ENCODE measurements at regions not wholly inside any gene's neighbourhood (a gene's known extent, or its start where the extent isn't known, plus 50 kb on each side); places are given as distances from the start of the nearest gene placed in this dataset.
"Not testable (repeated sequence)": the region's sequence is repeated elsewhere in the genome, so short reads cannot be mapped to it uniquely, and the experiment has no call there.

DNA sequence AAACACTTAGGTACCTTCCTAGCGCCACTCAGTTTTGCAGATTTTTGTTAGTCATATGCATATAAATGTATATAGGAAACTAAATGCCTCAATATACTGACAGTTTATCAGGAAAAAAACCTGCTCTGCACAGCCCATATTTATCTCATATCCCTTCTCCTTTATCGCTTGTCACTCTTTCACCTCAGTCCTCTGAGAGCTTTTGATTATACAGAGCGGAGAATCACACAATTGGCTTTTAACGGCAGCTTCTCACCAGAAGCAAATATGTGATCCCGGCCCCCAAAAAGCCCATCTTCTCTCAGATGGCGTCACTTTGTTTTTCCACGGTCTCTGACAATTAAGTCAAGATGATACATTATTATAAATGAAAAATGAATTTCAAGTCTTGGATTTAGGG, 362.6 kb downstream of the DNAH5 start:
- ChIA-PET POLR2A (no interaction called here), CTCF (no interaction called here)
- Mint-ChIP-seq H3K4me3 (no peak overlapping the region), H3K9me3 (peaks cover 11% of the 10 kb centered on the region), H3K4me1 (no peaks in the 10 kb centered on the region), H3K27ac (no peak overlapping the region), H3K27me3 (no peaks in the 10 kb centered on the region), H3K36me3 (ENCODE audit: low read depth) (no peaks in the 10 kb centered on the region)
- DNase-seq, result no peak

DNA sequence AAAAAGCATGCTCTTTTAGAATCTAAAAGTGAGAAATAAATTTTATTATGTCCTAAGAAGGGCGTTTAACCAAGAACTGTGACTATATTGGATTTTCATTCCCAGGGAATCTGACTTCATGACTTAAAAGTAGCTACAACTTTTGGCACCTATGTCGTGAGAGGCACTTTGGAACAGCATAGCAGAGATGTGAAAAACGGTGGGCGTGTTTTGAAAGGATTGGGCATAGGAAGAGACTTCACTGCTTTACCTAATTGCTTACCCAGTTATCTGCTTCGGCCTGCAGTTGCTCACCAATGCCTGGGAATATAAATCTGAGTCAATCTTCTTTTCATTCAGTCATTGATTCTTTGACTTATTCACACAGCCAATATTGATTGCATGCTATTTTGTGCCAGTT, 363.4 kb downstream of the DNAH5 start:
- H3K27ac Mint-ChIP-seq, result no peak overlapping the region
- ChIA-PET CTCF (no interaction called here), POLR2A (no interaction called here)
- no peaks in the 10 kb centered on the region for H3K36me3 Mint-ChIP-seq (ENCODE audit: low read depth)
- H3K9me3 Mint-ChIP-seq, result peaks cover 11% of the 10 kb centered on the region
- H3K4me1 Mint-ChIP-seq, result no peaks in the 10 kb centered on the region
- H3K4me3 Mint-ChIP-seq, result no peak overlapping the region
- DNase-seq, result no peak
- H3K27me3 Mint-ChIP-seq, result no peaks in the 10 kb centered on the region

DNA sequence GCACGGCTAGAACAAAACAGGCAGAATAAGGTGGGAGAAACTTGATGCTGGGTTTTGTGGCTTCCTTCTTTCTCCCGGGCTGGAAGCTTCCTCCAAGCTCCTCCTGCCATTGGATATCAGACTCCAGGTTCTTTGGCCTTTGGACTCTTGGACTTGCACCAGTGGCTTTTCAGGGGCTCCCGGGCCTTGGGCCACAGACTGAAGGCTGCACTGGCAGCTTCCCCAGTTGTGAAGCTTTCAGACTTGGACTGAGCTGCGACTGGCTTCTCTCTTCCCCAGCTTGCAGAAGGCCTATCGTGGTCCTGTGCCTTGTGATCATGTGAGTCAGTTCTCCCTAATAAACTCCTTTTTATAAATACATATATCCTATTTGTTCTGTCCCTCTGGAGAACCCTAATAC, 364.4 kb downstream of the DNAH5 start:
- CTCF ChIA-PET, result no interaction called here
- POLR2A ChIA-PET, result no interaction called here
- no peak overlapping the region for H3K4me3 Mint-ChIP-seq
- no peak for DNase-seq
- no peaks in the 10 kb centered on the region for H3K27me3 Mint-ChIP-seq
- no peaks in the 10 kb centered on the region for H3K36me3 Mint-ChIP-seq (ENCODE audit: low read depth)
- H3K27ac Mint-ChIP-seq, result no peak overlapping the region
- H3K4me1 Mint-ChIP-seq, result no peaks in the 10 kb centered on the region
- peaks cover 11% of the 10 kb centered on the region for H3K9me3 Mint-ChIP-seq

DNA sequence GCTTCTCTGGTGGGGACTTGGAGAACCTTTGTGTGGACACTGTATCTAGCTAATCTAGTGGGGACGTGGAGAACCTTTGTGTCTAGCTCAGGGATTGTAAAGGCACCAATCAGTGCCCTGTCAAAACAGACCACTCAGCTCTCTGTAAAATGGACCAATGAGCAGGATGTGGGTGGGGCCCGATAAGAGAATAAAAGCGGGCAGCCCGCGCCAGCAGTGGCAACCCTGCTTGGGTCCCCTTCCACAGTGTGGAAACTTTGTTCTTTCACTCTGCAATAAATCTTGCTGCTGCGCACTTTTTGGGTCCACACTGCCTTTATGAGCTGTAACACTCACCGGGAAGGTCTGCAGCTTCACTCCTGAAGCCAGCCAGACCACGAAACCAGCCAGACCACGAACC, 365.4 kb downstream of the DNAH5 start:
- H3K4me3 Mint-ChIP-seq; H3K36me3 Mint-ChIP-seq (ENCODE audit: low read depth); H3K4me1 Mint-ChIP-seq; CTCF ChIA-PET; H3K27ac Mint-ChIP-seq; H3K27me3 Mint-ChIP-seq; POLR2A ChIA-PET; DNase-seq: not testable (repeated sequence)
- H3K9me3 Mint-ChIP-seq, result peaks cover 11% of the 10 kb centered on the region

DNA sequence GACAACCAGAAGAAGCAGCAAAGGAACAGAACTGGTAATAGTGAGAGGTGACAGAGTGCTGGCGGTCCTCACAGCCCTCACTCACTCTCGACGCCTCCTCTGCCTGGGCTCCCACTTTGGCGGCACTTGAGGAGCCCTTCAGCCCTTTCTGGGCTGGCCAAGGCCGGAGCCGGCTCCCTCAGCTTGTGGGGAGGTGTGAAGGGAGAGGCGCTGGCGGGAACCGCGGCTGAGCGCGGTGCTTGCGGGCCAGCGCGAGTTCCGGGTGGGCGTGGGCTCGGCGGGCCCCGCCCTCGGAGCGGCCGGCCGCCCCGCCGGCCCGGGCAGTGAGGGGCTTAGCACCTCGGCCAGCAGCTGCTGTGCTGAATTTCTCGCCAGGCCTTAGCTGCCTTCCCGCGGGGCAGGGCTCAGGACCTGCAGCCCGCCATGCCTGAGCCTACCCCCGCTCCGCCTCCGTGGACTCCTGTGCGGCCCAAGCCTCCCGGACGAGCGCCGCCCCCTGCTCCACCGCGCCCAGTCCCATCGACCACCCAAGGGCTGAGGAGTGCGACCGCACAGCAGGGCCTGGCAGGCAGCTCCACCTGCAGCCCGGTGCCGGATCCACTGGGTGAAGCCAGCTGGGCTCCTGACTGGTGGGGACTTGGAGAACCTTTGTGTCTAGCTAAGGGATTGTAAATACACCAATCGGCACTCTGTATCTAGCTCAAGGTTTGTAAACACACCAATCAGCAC, 366.0 kb downstream of the DNAH5 start:
- DNase-seq; H3K4me3 Mint-ChIP-seq; H3K27me3 Mint-ChIP-seq; CTCF ChIA-PET; H3K36me3 Mint-ChIP-seq (ENCODE audit: low read depth); H3K4me1 Mint-ChIP-seq; H3K27ac Mint-ChIP-seq; POLR2A ChIA-PET: not testable (repeated sequence)
- H3K9me3 Mint-ChIP-seq, result peaks cover 11% of the 10 kb centered on the region

DNA sequence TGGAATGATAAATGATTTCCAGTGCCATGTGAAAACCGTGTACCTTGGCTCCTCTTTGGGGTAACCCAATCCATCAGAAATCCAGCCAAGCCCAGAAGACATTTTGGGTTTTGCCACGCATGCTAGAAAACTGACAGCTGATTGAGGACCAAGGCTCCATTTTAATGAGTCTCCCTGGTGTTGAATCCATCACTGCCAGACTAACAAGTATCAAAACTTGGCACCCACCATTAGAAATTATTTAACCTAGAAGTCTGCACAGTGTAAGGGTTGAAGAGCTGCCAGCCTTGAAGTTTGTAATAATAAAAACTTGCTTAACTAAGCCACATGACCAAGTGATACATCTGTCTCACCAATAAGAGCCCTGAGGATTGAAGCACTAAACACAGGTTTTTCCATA, 369.9 kb downstream of the DNAH5 start:
- peaks cover 13% of the 10 kb centered on the region for H3K9me3 Mint-ChIP-seq
- H3K4me3 Mint-ChIP-seq, result no peak overlapping the region
- POLR2A ChIA-PET, result no interaction called here
- no peak overlapping the region for H3K27ac Mint-ChIP-seq
- no peak for DNase-seq
- CTCF ChIA-PET, result no interaction called here
- H3K36me3 Mint-ChIP-seq (ENCODE audit: low read depth), result no peaks in the 10 kb centered on the region
- no peaks in the 10 kb centered on the region for H3K4me1 Mint-ChIP-seq
- H3K27me3 Mint-ChIP-seq, result no peaks in the 10 kb centered on the region

DNA sequence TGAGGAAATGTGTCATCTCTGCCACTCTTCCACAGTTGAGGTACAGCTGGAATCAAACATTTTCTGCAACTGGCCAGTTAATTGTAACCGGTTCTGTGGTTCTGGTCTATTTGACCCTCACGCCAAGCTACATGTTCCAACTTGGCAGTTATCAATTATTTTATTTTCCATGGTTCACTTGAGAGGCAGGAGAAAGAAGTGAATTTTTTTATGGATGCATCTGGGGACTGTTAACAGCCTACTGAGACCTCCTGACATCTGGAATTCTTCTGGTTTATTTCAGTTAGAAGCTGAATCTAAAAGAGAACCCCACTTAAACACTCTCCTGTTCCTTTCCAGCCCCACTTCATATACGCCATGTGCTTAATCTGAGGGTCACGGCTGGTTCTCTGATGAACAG, 372.3 kb downstream of the DNAH5 start:
- CTCF ChIA-PET, result no interaction called here
- POLR2A ChIA-PET, result no interaction called here
- Mint-ChIP-seq H3K27ac (no peak overlapping the region), H3K4me1 (no peaks in the 10 kb centered on the region), H3K36me3 (ENCODE audit: low read depth) (no peaks in the 10 kb centered on the region), H3K9me3 (peaks cover 5% of the 10 kb centered on the region), H3K4me3 (no peak overlapping the region), H3K27me3 (no peaks in the 10 kb centered on the region)
- no peak for DNase-seq

DNA sequence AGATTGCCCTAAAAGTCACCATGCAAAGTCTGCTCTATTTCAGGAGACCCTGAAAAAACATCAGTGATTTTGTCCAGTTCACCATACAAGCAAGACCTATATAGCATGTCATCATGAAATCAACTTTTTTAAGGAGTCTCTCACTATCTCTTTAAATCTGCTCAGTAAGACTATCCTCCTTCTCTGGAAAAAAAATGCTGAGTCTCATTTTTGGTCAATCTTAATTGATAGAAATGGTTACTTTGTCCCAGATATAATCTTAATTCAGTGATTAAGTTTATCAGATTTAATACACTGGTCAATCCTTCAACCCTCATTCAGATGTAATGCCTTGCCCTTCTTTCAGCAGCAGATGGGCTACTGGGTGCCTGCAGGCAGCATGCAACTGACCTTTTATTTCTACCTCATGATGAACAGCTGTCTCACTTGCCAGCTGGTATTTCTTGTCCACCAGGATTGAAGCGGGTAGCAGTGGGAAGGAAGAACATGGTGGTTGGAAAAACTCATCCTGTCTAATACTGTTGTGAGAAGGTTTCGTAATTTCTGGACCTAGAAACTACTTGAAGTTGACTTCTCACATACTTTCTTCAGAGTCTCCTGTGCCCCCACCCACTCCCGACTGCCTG, 375.3 kb downstream of the DNAH5 start:
- Mint-ChIP-seq H3K36me3 (ENCODE audit: low read depth) (no peaks in the 10 kb centered on the region), H3K4me3 (no peak overlapping the region), H3K27me3 (no peaks in the 10 kb centered on the region), H3K27ac (no peak overlapping the region), H3K4me1 (no peaks in the 10 kb centered on the region), H3K9me3 (peaks cover 5% of the 10 kb centered on the region)
- no peak for DNase-seq
- CTCF ChIA-PET, result no interaction called here
- POLR2A ChIA-PET, result no interaction called here

DNA sequence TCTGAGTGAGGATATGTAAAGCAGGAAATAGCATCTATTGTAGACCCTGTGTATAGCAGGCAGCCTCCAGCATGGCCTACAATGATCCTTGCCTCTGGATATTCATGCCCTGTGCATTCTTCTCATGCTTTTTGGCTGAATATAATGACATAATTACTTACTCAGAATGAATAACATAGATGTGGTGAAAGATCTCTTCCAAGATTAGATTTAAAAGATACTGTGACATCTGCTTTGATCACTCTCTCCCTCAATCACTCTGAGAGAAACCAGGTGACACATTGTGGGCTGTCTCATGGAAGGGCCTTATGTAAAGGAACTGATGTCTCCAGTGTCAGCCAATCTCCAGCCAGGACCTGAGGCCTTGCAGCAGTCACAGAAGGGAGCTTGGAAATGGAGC, 376.7 kb downstream of the DNAH5 start:
- ChIA-PET POLR2A (no interaction called here), CTCF (no interaction called here)
- no peak for DNase-seq
- peaks cover 5% of the 10 kb centered on the region for H3K9me3 Mint-ChIP-seq
- H3K36me3 Mint-ChIP-seq (ENCODE audit: low read depth), result no peaks in the 10 kb centered on the region
- H3K4me3 Mint-ChIP-seq, result no peak overlapping the region
- H3K27ac Mint-ChIP-seq, result no peak overlapping the region
- H3K27me3 Mint-ChIP-seq, result no peaks in the 10 kb centered on the region
- H3K4me1 Mint-ChIP-seq, result no peaks in the 10 kb centered on the region

DNA sequence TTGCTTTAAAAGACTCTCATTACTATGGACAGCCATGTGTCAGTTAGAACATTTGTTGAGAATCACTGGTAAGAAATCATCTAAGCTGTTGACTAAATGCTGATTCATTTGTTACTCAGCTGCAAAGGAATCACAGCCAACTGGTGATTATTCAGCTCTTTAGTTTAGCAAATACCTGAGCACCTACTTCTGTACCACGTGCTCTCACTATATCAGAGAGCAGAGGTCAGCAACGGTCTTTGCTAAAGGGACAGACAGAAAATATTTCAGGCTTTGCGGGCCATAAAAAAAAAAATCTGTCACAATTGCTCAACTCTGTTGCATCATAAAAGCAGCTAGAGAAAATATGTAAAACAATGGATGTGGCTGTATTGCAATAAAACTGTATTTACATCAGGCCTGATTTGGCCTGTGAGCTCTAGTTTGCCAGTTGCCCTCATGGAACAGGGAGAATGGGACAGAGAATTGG, 377.6 kb downstream of the DNAH5 start:
- H3K4me3 Mint-ChIP-seq, result no peak overlapping the region
- no peaks in the 10 kb centered on the region for H3K27me3 Mint-ChIP-seq
- ChIA-PET CTCF (interaction anchor here (1.2 kb wide), 1 partner anchor 390 kb away, joined by 3 read pairs; no protein-coding TSS in a partner anchor), POLR2A (no interaction called here)
- no peaks in the 10 kb centered on the region for H3K36me3 Mint-ChIP-seq (ENCODE audit: low read depth)
- peaks cover 5% of the 10 kb centered on the region for H3K9me3 Mint-ChIP-seq
- no peaks in the 10 kb centered on the region for H3K4me1 Mint-ChIP-seq
- no peak for DNase-seq
- no peak overlapping the region for H3K27ac Mint-ChIP-seq

DNA sequence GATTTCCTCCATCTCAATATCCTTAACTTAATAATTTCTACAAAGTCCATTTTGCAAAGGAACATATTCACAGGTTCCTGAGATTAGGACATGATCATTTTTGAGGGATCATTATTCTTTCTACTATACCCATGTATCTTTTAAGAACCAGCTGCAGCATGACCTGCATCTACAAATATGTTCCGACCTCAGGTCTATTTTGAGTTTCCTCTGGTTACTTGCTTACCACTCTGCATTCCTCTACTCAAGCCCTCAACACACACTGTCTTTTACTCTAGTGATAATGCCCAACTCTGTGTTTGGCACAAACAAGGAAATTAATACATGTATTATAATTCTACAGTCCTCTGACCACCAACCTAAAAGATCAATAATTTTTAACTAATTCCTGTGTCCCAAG, 386.1 kb downstream of the DNAH5 start:
- no peaks in the 10 kb centered on the region for H3K36me3 Mint-ChIP-seq (ENCODE audit: low read depth)
- no peaks in the 10 kb centered on the region for H3K27me3 Mint-ChIP-seq
- no peak overlapping the region for H3K27ac Mint-ChIP-seq

DNA sequence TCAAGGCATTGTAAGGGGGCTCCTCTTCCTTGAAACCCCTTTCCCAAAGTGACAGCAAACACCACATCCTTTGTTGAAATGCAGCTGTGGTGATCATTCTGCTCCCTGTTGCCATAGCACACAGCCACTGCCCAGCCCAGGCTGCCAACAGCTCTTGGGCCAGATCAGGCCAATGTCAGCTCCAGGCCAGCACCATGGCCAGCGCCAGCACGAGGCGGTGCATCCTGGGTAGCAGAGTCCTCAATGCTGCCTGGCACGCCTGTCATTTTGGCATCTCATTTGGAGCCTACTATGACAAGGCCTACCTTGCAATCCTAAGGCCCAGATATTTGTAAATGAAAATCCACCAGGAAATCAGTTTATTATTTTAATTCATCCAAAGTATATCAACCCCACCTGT, 390.6 kb downstream of the DNAH5 start:
- peaks cover 6% of the 10 kb centered on the region for H3K9me3 Mint-ChIP-seq
- POLR2A ChIA-PET, result no interaction called here
- no peak overlapping the region for H3K27ac Mint-ChIP-seq
- no peaks in the 10 kb centered on the region for H3K36me3 Mint-ChIP-seq (ENCODE audit: low read depth)
- no peak overlapping the region for H3K4me3 Mint-ChIP-seq
- H3K27me3 Mint-ChIP-seq, result no peaks in the 10 kb centered on the region
- no peak for DNase-seq
- no peaks in the 10 kb centered on the region for H3K4me1 Mint-ChIP-seq
- CTCF ChIA-PET, result no interaction called here

More for the DNA sequence above, 386.1 kb downstream of the DNAH5 start:
- DNase-seq, result no peak
- H3K4me3 Mint-ChIP-seq, result no peak overlapping the region
- H3K4me1 Mint-ChIP-seq, result no peaks in the 10 kb centered on the region
- POLR2A ChIA-PET, result no interaction called here
- peaks cover 7% of the 10 kb centered on the region for H3K9me3 Mint-ChIP-seq
- CTCF ChIA-PET, result no interaction called here

DNA sequence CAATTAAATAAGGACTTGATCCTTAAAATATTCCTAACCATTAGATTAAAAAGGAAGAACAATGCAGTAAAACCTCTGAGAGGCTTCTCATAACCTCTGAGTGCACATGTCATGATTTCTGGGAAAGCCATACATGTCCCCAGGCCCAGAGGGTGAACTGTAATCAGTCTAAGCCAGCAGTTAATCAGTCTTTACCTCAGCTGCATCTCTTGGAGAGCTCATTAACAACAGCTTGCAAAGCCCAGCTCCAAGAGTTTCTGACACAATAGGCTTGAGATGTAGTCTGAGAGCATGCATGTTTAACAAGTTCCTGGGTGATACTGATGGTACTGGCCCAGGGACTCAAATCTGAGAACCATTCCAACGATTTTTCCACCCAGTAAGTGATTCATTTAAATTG, 392.1 kb downstream of the DNAH5 start:
- no peaks in the 10 kb centered on the region for H3K27me3 Mint-ChIP-seq
- CTCF ChIA-PET, result no interaction called here
- peaks cover 5% of the 10 kb centered on the region for H3K9me3 Mint-ChIP-seq

DNA sequence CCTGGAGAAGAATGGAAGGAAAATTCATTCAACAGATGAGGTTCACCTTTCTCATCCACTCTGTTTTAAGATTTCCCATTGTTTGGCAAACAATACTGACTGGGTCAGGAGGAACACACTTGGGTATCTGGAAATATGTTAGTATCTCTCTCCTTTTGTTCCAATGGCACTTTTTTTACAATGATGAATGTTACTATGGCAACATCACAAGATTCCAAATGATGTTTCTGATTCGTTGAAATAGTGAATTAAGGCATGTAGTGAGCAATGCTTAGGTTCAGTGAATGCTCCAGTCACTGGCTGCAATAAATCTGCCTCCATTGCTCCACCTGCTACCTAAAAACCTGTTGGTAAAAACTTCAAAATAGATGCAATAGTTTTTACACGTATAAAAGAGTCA, 392.8 kb downstream of the DNAH5 start:
- CTCF ChIA-PET, result no interaction called here
- Mint-ChIP-seq H3K9me3 (peaks cover 5% of the 10 kb centered on the region), H3K27me3 (no peaks in the 10 kb centered on the region), H3K4me3 (no peak overlapping the region), H3K36me3 (ENCODE audit: low read depth) (no peaks in the 10 kb centered on the region), H3K27ac (no peak overlapping the region), H3K4me1 (no peaks in the 10 kb centered on the region)
- no peak for DNase-seq
- POLR2A ChIA-PET, result no interaction called here

More for the DNA sequence above, 392.1 kb downstream of the DNAH5 start:
- H3K4me3 Mint-ChIP-seq, result no peak overlapping the region
- no peaks in the 10 kb centered on the region for H3K4me1 Mint-ChIP-seq
- no peak for DNase-seq
- POLR2A ChIA-PET, result no interaction called here
- H3K36me3 Mint-ChIP-seq (ENCODE audit: low read depth), result no peaks in the 10 kb centered on the region
- no peak overlapping the region for H3K27ac Mint-ChIP-seq

Measured in activated CD4-positive, alpha-beta memory T cell treated with anti-CD3 and anti-CD28 coated beads, Interleukin-2, amount 10 ng/mL, durations not matched to agents 7 days and 5 days (primary cell).